Cardiac muscle cell (in vitro differentiated cells and primary cell): ENCODE measurements at regions not wholly inside any gene's neighbourhood (a gene's known extent, or its start where the extent isn't known, plus 50 kb on each side); places are given as distances from the start of the nearest gene placed in this dataset.

Experiments
- DNase-seq, 2 donors: peaks; one replicate each; pipeline versions ENCODE4 v3.0.0 to v3.0.0-alpha.2; 2010 to 2017; ENCODE audit warnings: low read depth in 1 of 2, low spot score in 1 of 2
- H3K27ac ChIP-seq: fragments of 200-600 bp; sonication (generic); 2 replicates; pipeline ENCODE4 v1.5.1; 2016
- H3K27me3 ChIP-seq: fragments of 200-600 bp; sonication (generic); 2 replicates; pipeline ENCODE4 v1.6.0; 2016; ENCODE audit warnings: control low read depth
- H3K36me3 ChIP-seq: fragments of 200-600 bp; sonication (generic); 2 replicates; pipeline ENCODE4 v1.5.1; 2016; ENCODE audit warnings: control low read depth
- H3K4me1 ChIP-seq: fragments of 200-600 bp; sonication (generic); 2 replicates; pipeline ENCODE4 v1.8.1; 2017; ENCODE audit warnings: low read depth, mild to moderate bottlenecking, mixed run types
- H3K4me3 ChIP-seq: fragments of 200-600 bp; sonication (generic); 2 replicates; pipeline ENCODE4 v1.5.1; 2016; ENCODE audit warnings: mild to moderate bottlenecking
- H3K9me3 ChIP-seq: fragments of 200-600 bp; sonication (generic); 2 replicates; pipeline ENCODE4 v1.5.1; 2017; ENCODE audit warnings: low read depth, mild to moderate bottlenecking, control low read depth
- TF ChIP-seq, protein P1 (sequence below): IDR thresholded peaks from 2 replicates; pipeline ENCODE4 v1.5.1; 2012; ENCODE audit warnings: low read depth, mild to moderate bottlenecking, low read length

DNA sequence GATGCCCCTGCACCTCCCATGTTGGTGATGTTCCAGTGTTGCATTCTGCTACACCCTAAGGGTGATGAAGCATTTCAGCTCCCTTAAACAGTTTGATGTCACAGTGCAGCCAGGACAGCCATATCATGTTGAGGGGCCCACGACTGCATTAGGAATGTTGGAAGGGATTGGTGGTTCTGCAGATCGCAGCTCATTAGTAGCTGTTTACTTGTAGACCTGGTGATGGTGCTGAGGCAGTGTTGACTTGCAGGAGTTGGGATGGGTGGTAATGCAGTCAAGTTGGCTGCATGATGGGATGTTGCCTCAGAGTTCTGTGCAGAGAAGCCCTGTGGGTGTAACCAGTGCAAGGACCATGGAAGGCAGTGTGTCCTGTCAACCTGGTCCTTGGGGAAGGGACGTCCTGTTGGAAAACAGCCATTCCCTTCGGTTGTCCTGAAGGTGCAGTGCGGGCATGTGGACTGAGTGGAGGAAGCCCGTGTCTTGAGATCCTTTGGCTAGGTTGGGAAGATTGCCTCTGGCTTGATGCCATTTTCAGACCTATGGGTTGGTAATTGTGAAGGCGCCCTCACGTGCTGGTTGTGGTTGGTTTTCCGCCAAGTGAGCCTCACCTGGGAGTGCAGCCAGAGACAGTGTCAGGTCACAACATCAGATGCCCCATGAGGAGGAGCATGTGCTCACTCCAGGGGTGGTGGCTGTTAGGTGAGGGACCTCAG, 100.7 kb downstream of the SNRPN start:
- Histone ChIP-seq H3K27ac (no peak overlapping the region), H3K27me3 (no peaks in the 10 kb centered on the region), H3K36me3 (peaks cover 37% of the 10 kb centered on the region), H3K9me3 (peaks cover 17% of the 10 kb centered on the region), H3K4me3 (no peak overlapping the region), H3K4me1 (no peaks in the 10 kb centered on the region)
- no peak for DNase-seq
- TF ChIP-seq, protein P1, sequence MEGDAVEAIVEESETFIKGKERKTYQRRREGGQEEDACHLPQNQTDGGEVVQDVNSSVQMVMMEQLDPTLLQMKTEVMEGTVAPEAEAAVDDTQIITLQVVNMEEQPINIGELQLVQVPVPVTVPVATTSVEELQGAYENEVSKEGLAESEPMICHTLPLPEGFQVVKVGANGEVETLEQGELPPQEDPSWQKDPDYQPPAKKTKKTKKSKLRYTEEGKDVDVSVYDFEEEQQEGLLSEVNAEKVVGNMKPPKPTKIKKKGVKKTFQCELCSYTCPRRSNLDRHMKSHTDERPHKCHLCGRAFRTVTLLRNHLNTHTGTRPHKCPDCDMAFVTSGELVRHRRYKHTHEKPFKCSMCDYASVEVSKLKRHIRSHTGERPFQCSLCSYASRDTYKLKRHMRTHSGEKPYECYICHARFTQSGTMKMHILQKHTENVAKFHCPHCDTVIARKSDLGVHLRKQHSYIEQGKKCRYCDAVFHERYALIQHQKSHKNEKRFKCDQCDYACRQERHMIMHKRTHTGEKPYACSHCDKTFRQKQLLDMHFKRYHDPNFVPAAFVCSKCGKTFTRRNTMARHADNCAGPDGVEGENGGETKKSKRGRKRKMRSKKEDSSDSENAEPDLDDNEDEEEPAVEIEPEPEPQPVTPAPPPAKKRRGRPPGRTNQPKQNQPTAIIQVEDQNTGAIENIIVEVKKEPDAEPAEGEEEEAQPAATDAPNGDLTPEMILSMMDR: no peak

DNA sequence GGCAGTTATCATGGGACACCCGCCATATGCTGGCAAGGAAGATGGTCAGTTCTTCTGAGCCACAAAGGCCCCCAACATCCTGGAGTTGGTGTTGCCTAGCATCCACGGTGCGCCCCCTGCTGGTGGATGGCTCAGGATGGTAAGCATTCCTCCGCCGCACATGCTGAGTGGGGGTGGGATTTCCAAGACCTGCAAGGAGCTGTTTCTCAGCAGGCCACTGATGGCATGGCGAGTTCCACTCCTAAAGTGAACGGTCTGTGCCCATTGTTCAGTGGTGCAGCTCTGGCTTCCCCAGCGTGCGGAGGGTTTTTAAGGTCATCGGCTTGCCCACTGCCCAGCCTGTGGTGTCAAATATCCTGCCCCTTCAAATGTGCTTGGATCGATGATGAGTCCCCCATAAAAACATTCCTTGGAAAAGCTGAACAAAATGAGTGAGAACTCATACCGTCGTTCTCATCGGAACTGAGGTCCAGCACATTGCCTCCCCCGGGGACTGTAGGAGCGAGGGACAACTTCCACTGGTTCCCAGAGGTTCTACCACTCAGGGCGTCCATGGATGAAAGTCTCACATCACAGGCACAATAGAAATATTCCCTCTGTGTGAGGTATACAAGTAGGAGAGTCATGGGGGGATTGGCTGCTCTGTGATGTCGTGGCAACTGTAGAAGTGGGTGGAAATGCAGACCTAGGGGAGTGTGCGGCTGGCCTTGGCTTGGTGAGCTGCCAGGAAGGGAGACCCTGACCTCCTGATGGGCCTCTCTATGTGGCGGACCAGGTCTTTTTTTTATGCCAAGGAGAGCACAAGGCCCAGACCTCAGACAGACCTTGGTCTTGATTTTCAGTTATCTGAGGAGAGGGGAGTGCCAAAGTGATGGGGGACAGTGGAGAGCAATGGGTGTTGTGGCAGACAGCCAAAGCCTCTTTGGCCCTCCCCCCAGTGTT, 102.0 kb downstream of the SNRPN start:
- Histone ChIP-seq H3K4me1 (no peaks in the 10 kb centered on the region), H3K4me3 (no peak overlapping the region), H3K27ac (no peak overlapping the region), H3K9me3 (peaks cover 14% of the 10 kb centered on the region), H3K36me3 (peaks cover 32% of the 10 kb centered on the region), H3K27me3 (no peaks in the 10 kb centered on the region)
- no peak for DNase-seq
- TF ChIP-seq, protein P1: no peak

DNA sequence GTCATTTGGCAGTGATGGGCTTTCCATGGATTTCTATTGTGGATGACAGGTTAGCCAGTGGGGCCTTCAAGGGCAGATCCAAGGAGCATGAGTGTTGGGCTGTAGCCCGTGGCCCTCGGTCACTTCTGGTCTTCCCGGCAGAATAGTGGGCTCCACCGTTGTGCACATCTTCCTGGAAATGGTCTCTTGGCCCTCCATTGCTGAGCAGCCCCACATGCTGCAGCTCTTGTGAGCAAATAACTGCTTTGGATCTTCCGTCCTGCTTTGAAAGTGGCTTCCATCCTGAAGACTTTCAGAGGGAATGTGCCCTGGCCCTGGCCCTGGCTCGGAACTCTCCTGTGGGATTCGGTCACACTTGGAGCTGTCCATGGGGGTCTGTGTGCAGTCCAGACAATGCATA, 102.8 kb downstream of the SNRPN start:
- peaks cover 35% of the 10 kb centered on the region for H3K36me3 ChIP-seq
- DNase-seq: no peak
- no peak overlapping the region for H3K27ac ChIP-seq
- H3K27me3 ChIP-seq: no peaks in the 10 kb centered on the region
- TF ChIP-seq, protein P1: no peak
- no peaks in the 10 kb centered on the region for H3K4me1 ChIP-seq
- H3K4me3 ChIP-seq: no peak overlapping the region
- H3K9me3 ChIP-seq: peaks cover 17% of the 10 kb centered on the region

DNA sequence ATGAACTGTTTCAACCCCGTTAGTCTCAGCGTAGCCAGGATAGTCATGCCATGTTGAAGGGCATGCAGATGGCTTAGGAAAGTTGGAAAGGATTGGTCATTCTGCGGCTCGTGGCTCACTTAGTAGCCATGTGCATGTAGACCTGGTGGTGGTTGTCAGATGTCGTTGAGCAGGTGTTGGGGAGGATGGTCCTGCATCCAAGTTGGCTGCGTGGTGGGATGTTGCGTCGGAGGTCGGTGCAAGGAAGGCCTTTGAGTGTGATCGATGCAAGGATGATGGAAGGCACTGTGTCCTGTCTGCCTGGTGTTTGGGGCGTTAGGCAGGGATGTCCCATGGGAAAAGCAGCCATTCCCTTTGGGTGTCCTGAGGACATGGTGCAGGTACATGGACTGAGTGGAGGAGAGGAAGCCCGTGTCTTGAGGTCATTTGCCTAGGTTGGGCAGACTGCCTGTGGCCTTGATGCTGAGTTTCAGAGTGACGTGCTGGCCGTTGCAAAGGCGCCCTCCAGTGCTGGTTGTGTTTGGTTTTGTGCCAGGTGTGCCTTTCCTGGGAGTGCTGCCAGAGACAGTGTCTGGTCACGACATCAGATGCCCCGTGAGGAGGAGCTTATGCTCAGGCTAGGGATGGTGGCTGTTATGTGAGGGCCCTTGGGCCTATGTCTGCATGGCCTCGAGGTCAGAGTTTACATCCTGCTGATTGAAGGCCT, 103.4 kb downstream of the SNRPN start:
- Histone ChIP-seq H3K9me3 (peaks cover 20% of the 10 kb centered on the region), H3K36me3 (peaks cover 40% of the 10 kb centered on the region)
- DNase-seq: no peak

More for the DNA sequence above, 103.4 kb downstream of the SNRPN start:
- TF ChIP-seq, protein P1: no peak
- H3K27ac ChIP-seq: no peak overlapping the region
- H3K4me1 ChIP-seq: no peaks in the 10 kb centered on the region
- H3K27me3 ChIP-seq: no peaks in the 10 kb centered on the region
- H3K4me3 ChIP-seq: no peak overlapping the region
